NCI-H2227 (cell line): ENCODE measurements at regions not wholly inside any gene's neighbourhood (a gene's known extent, or its start where the extent isn't known, plus 50 kb on each side); places are given as distances from the start of the nearest gene placed in this dataset.

Source experiments
- DNase-seq: peaks from one replicate; lab custom pipeline; 2025; ENCODE audit not compliant: unreplicated experiment; lab: John Stamatoyannopoulos, UW

- DNase-seq = no peak
These were observed 680.0 kb downstream of the TAF11L14 start for GRCh38 chr5:18314192-18314778.

DNA sequence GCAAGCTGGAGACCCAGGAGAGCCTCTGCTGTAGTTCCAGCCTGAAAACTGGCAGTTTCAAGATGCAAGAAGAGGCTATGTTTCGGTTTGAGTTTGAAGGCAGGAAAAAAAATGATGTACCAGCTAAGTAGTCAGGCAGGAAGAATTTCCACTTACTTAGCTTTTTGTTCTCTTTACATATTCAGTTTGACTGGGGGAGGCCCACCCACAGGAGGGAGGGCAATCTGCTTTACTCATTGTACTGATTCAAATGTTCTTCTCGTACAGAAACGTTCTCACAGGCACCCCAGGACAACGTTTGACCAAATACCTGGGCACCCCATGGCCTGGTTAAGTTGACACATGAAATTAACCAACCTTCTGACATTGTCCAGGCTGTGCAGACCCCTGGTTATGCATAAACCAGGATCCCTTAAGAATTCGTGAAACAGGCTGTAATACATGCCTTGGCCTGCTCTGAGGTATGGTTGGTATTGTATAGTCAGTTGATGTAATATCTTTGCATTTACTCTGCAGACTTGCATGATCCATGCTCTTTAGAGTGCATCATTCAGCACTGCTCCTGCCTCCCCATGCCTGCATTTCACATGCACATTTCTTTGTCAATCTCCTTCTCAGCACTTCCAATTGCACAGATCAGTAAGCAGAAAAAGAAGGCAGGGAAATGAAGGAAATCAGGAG lies 687.1 kb downstream of the TAF11L14 start:
- DNase-seq = no peak

DNA sequence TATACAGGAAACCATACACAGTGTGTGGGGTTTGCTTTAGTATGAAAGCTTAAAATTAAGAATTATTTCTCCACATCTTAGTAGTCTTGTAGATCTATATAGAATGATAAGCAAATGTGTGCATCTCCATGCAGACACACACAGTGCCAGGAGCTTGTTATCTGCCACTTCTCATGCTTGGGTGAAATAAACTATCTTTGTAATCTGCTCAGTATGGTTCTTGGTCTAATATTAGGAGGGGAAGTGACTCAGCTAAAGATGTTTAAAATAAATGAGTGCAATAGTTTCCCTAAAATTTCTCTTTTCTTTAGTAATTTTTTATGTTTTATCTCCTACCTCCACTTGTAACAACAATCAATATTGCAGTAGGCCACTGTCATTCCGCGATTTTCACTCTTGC lies 689.6 kb downstream of the TAF11L14 start:
- no peak for DNase-seq

GRCh38 chr5:18325431-18325830 lies 691.2 kb downstream of the TAF11L14 start:
- DNase-seq = no peak

- DNase-seq = no peak
These were observed 695.1 kb downstream of the TAF11L14 start for GRCh38 chr5:18329328-18329727.

GRCh38 chr5:18333841-18334240 lies 699.6 kb downstream of the TAF11L14 start:
- no peak for DNase-seq

- DNase-seq = no peak
These were observed 700.7 kb downstream of the TAF11L14 start for GRCh38 chr5:18334949-18335348.

DNA sequence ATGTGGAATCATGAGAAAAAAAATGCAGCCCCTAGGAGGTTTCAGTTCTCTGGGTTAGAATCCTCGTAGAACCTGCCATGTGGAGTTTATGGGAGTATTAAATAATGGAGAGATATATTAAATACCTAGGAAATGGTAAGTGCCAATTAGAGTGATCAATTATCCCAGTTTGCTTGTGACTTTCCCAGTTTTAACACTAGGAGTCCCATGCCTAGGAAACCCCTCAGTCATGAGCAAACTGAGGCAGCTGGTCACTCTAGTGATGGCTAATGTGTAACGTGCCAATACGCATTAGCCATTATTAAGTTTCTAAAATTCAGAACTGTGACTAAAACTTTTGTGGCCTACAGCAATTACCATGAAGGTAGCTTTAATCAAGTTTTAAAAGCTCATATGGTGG lies 720.6 kb downstream of the TAF11L14 start:
- DNase-seq = no peak

DNA sequence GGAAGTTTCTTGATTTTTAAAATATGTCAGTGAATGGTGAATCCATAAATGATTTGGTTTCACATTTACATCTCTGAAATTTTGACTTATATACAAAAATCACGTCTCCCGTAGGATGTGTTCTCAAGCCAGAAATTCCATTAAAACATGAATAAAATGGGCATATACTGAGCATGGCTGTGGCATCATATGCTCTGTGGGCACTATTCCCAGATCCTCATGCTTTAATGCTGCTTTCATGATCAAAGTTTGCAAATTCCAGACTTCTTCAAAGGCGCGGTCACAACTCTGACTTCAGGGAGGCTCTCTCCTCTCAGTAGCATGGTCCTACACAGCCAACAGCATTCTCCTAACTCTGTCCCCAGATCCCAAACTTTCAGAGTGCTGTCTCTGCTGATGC lies 723.2 kb downstream of the TAF11L14 start:
- no peak for DNase-seq

- DNase-seq = no peak
These were observed 732.0 kb downstream of the TAF11L14 start for GRCh38 chr5:18366234-18366633.

GRCh38 chr5:18370531-18370930 lies 736.3 kb downstream of the TAF11L14 start:
- no peak for DNase-seq

GRCh38 chr5:18375641-18376040 lies 741.4 kb downstream of the TAF11L14 start:
- no peak for DNase-seq

- DNase-seq = no peak
These were observed 743.8 kb downstream of the TAF11L14 start for GRCh38 chr5:18378066-18378465.

DNA sequence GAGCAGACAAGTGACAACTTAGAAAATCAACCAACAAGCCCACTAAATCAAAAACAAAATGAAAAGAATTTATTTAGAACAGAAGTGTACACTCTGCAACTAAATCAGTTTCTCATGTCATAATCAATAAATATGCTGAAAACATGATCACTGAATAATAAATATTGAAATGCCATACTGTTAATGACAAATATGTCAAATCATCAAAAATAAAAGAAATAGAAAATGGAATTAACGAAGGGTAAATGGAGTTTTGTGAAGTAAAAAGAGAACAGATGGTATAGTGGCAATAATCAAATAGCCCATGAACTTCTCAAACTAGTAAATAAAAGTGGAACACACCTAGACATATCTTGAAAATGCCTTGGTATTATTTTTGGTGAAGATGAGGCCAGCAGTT lies 744.9 kb downstream of the TAF11L14 start:
- no peak for DNase-seq

DNA sequence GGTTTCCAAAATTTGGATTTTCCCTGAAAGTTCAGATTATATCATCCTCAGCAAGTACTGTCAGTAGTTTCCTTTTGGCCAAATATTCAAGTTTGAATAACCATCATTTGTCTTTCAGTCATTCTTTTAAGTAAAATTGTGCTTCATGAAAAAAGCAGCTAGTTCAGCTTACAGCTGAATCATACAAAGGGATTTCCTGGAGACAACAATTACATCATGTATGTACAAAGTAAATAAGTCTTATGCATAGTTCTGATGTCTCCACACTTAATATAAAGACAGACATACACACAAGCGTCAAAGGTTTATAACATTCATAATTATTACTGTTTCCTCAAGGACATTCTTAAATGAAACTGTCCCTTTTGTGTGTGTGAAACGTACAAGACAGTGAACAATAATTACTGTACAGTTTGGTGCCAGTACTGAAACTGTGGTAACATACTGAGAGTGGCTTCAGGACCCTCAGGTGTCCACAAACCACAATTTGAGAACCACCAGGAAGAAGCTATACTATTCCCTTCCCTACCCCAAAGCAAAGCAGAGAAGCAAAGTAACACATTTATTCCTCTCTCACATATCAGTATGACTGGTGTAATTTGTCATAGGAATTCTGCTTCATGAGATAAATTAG lies 746.6 kb downstream of the TAF11L14 start:
- no peak for DNase-seq

- DNase-seq = no peak
These were observed 759.5 kb downstream of the TAF11L14 start for GRCh38 chr5:18393565-18394442.

GRCh38 chr5:18394443-18394804 lies 760.2 kb downstream of the TAF11L14 start:
- no peak for DNase-seq

DNA sequence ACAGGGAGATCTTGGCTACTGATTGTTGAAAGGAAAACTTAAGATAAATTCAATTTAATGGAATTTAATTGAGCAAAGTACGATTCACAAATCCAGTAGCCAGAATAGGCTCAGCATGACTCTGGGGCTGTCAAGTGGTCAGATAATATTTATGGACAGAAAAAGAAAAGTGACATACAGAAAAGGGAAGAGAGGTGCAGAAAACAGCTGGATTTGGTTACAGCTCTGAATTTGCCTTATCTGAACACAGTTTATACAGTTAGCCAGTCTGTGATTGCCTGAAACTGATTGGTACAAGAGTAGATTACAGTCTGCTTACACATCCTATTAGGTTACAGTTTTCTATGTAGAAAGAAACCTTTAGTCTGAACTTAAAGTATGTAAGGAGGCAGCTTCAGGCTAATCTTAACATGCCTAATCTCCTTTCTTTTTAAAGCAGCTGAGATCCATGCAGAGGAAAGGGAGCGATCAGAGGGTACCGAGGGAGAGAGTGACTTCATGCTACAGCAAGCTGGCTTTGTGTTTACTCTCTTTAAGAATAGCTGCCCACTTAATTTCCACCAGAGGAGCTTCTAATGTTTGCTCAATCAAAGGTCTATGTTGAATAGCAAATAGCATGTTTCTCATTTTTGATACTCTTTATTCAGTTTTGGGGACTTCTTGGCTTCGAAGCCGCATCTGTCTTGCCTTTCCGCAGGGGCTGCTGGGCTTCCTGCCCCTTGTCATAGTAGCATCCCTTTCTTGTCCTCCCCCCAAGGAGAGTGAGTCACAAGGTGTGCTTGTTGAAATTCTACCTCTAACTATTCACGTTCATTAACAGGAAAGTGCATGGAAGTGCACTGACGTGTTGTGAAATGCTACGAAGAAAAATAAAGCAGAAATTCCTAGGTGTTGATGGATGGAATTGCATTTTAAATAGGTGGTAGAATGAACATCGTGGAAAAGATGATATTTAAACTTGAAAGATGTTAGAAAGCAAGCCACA lies 761.2 kb downstream of the TAF11L14 start:
- no peak for DNase-seq

GRCh38 chr5:18397371-18397770 lies 763.1 kb downstream of the TAF11L14 start:
- DNase-seq = no peak

DNA sequence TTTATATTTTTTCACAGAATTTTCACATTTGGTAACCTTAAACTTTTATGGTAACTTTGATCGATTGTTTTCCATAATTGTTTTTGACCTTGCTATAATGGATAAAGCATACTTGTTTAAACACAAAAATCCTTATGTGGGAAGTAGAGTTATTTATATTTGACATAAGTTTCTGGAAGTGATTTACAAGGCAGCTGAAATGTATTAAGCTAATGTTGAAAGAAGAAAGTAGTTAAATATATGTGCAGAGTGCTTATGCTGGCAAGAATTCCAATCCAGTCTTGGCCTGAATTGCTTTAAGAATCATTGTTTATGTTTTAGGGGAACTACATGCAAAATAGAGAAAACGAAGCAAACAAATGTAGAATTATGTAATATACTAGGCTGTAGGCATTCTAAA lies 763.6 kb downstream of the TAF11L14 start:
- DNase-seq = no peak
